H9 (cell line): ENCODE measurements at regions not wholly inside any gene's neighbourhood (a gene's known extent, or its start where the extent isn't known, plus 50 kb on each side); places are given as distances from the start of the nearest gene placed in this dataset.
"Not testable (repeated sequence)": the region's sequence is repeated elsewhere in the genome, so short reads cannot be mapped to it uniquely, and the experiment has no call there.

Experiments
- DNase-seq: peaks from one replicate; pipeline ENCODE4 v3.0.0-alpha.2; 2017
- H2AFZ ChIP-seq: one replicate; pipeline ENCODE4 v1.6.1; 2013; ENCODE audit warnings: mild to moderate bottlenecking, low read length, control low read depth, moderate library complexity
- H2AK5ac ChIP-seq: 2 replicates; pipeline ENCODE4 v1.6.1; 2013; ENCODE audit warnings: low read length, control low read depth, mixed read lengths; ENCODE audit not compliant: insufficient read length
- H2BK120ac ChIP-seq: one replicate; pipeline ENCODE4 v1.6.1; 2013; ENCODE audit warnings: low read depth, mild to moderate bottlenecking, low read length, control low read depth, inconsistent platforms; ENCODE audit not compliant: poor library complexity, severe bottlenecking
- H2BK12ac ChIP-seq: 2 replicates; pipeline ENCODE4 v1.6.1; 2013; ENCODE audit warnings: low read length, control low read depth, mixed read lengths, low read depth; ENCODE audit not compliant: insufficient read length
- H2BK15ac ChIP-seq: 2 replicates; pipeline ENCODE4 v1.6.1; 2013; ENCODE audit warnings: low read depth, low read length, control low read depth
- H2BK20ac ChIP-seq: one replicate; pipeline ENCODE4 v1.6.1; 2013; ENCODE audit warnings: low read depth, mild to moderate bottlenecking, low read length, control low read depth, inconsistent platforms; ENCODE audit not compliant: poor library complexity, severe bottlenecking
- H2BK5ac ChIP-seq: 2 replicates; pipeline ENCODE4 v1.6.1; 2013; ENCODE audit warnings: low read length, control low read depth, mixed read lengths; ENCODE audit not compliant: insufficient read length
- H3K14ac ChIP-seq: 2 replicates; pipeline ENCODE4 v1.6.1; 2013; ENCODE audit warnings: low read length, control low read depth; ENCODE audit not compliant: insufficient read depth
- H3K18ac ChIP-seq: 2 replicates; pipeline ENCODE4 v1.6.1; 2013; ENCODE audit warnings: low read depth, mild to moderate bottlenecking, mixed read lengths, low read length, control low read depth; ENCODE audit not compliant: insufficient read length
- H3K23ac ChIP-seq: 2 replicates; pipeline ENCODE4 v1.6.1; 2013; ENCODE audit warnings: low read length, control low read depth, mixed read lengths, low read depth; ENCODE audit not compliant: insufficient read length
- H3K23me2 ChIP-seq: 2 replicates; pipeline ENCODE4 v1.6.1; 2013; ENCODE audit warnings: low read depth, mild to moderate bottlenecking, mixed read lengths, low read length, control low read depth; ENCODE audit not compliant: insufficient read length, poor library complexity, severe bottlenecking
- H3K27ac ChIP-seq: 2 replicates; pipeline ENCODE4 v1.5.1; 2013; ENCODE audit warnings: low read length, control low read depth, mixed read lengths, low read depth; ENCODE audit not compliant: insufficient read length
- H3K27me3 ChIP-seq: 2 replicates; pipeline ENCODE4 v1.6.1; 2013; ENCODE audit warnings: low read length, control low read depth, inconsistent platforms; ENCODE audit not compliant: insufficient read depth
- H3K4ac ChIP-seq: 2 replicates; pipeline ENCODE4 v1.6.1; 2013; ENCODE audit warnings: low read depth, mild to moderate bottlenecking, control low read depth, inconsistent platforms, low read length, moderate library complexity
- H3K4me1 ChIP-seq: 2 replicates; pipeline ENCODE4 v1.6.1; 2013; ENCODE audit warnings: low read length, control low read depth, inconsistent platforms; ENCODE audit not compliant: insufficient read depth
- H3K4me2 ChIP-seq: 2 replicates; pipeline ENCODE4 v1.6.1; 2013; ENCODE audit warnings: low read length, control low read depth, mixed read lengths; ENCODE audit not compliant: insufficient read length, insufficient read depth
- H3K56ac ChIP-seq: 2 replicates; pipeline ENCODE4 v1.6.1; 2013; ENCODE audit warnings: low read depth, mild to moderate bottlenecking, mixed read lengths, low read length, control low read depth; ENCODE audit not compliant: insufficient read length
- H3K79me1 ChIP-seq: 2 replicates; pipeline ENCODE4 v1.6.1; 2013; ENCODE audit warnings: low read depth, mild to moderate bottlenecking, moderate library complexity, low read length, control low read depth, inconsistent platforms; ENCODE audit not compliant: insufficient read depth, poor library complexity, severe bottlenecking
- H3K79me2 ChIP-seq: 2 replicates; pipeline ENCODE4 v1.6.1; 2013; ENCODE audit warnings: low read length, control low read depth, inconsistent platforms; ENCODE audit not compliant: insufficient read depth
- H3K9ac ChIP-seq: 2 replicates; pipeline ENCODE4 v1.6.1; 2013; ENCODE audit warnings: low read length, control low read depth, mixed read lengths; ENCODE audit not compliant: insufficient read length; ENCODE audit errors: extremely low read depth
- H3K9me3 ChIP-seq: one replicate; pipeline ENCODE4 v1.6.1; 2013; ENCODE audit warnings: low read depth, low read length, inconsistent platforms; ENCODE audit not compliant: control insufficient read depth
- H3T11ph ChIP-seq: one replicate; pipeline ENCODE4 v1.6.1; 2013; ENCODE audit warnings: mild to moderate bottlenecking, low read length, control low read depth, inconsistent platforms
- H4K20me1 ChIP-seq: one replicate; pipeline ENCODE4 v1.6.1; 2013; ENCODE audit not compliant: control insufficient read depth, insufficient read length, insufficient read depth
- H4K5ac ChIP-seq: 2 replicates; pipeline ENCODE4 v1.6.1; 2013; ENCODE audit warnings: low read depth, mild to moderate bottlenecking, mixed read lengths, low read length, control low read depth; ENCODE audit not compliant: insufficient read length
- H4K8ac ChIP-seq: replicated peaks from 2 replicates; pipeline ENCODE4 v1.6.1; 2013; ENCODE audit warnings: low read length, control low read depth, mixed read lengths, low read depth; ENCODE audit not compliant: insufficient read length
- H4K91ac ChIP-seq: 2 replicates; pipeline ENCODE4 v1.6.1; 2013; ENCODE audit warnings: low read depth, mild to moderate bottlenecking, moderate library complexity, mixed read lengths, low read length, control low read depth; ENCODE audit not compliant: insufficient read length
- H3K27ac Mint-ChIP-seq, 3 experiments: 2 replicates in 2 of 3; 3 replicates in 1 of 3; pipeline ENCODE4 v1.8.0; 2020 to 2021; ENCODE audit warnings: mixed read lengths in 3 of 3, mild to moderate bottlenecking in 1 of 3, moderate library complexity in 1 of 3
- H3K27me3 Mint-ChIP-seq: 2 replicates; pipeline ENCODE4 v1.8.0; 2021; ENCODE audit warnings: low read depth, mild to moderate bottlenecking, moderate library complexity, mixed read lengths
- H3K36me3 Mint-ChIP-seq, 3 experiments: 2 replicates in 2 of 3; 3 replicates in 1 of 3; pipeline ENCODE4 v1.8.0; 2020 to 2021; ENCODE audit warnings: low read depth in 3 of 3, mixed read lengths in 3 of 3; ENCODE audit not compliant: insufficient read depth in 1 of 3
- H3K4me1 Mint-ChIP-seq, 2 experiments: 2 replicates each; pipeline ENCODE4 v1.8.0; 2020; ENCODE audit warnings: mixed read lengths in 2 of 2
- H3K4me3 Mint-ChIP-seq, 2 experiments: 2 replicates in 1 of 2; 3 replicates in 1 of 2; pipeline ENCODE4 v1.8.0; 2020 to 2021; ENCODE audit warnings: mild to moderate bottlenecking in 2 of 2, mixed read lengths in 2 of 2, moderate library complexity in 1 of 2
- H3K9me3 Mint-ChIP-seq, 2 experiments: 2 replicates in 1 of 2; 3 replicates in 1 of 2; pipeline ENCODE4 v1.8.0; 2020; ENCODE audit warnings: mild to moderate bottlenecking in 2 of 2, mixed read lengths in 2 of 2, moderate library complexity in 1 of 2
- CTCF ChIP-seq: fragments of 200-600 bp; sonication (generic); conservative IDR thresholded peaks from 3 replicates; pipeline ENCODE4 v1.8.0; 2021; ENCODE audit warnings: antibody characterized with exemption, mild to moderate bottlenecking
- WGBS: extraction: QIAGEN DNeasy Blood & Tissue Kit; methylation state at CpG from one replicate; pipeline ENCODE4 v1.1.7; 2013; ENCODE audit warnings: missing lambda C conversion rate, low lambda C conversion rate, mixed read lengths; ENCODE audit not compliant: insufficient read length; ENCODE audit errors: extremely low coverage; 5-methylcytosine and 5-hydroxymethylcytosine counted together

GRCh38 chr10:118961436-118961835, 68.1 kb upstream of the NANOS1 start:
- Histone ChIP-seq H3K23ac (no peak overlapping the region), H3K14ac (no peak overlapping the region), H4K20me1 (no peaks in the 10 kb centered on the region), H3K18ac (no peak overlapping the region), H3K4me2 (no peak overlapping the region), H3K79me1 (no peaks in the 10 kb centered on the region), H3K56ac (no peak overlapping the region), H2AFZ (no peak overlapping the region), H4K5ac (no peak overlapping the region), H3K4ac (no peak overlapping the region), H3K9ac (no peak overlapping the region), H3K23me2 (no peaks in the 10 kb centered on the region), H2BK5ac (no peak overlapping the region), H2BK12ac (no peak overlapping the region), H3K79me2 (no peaks in the 10 kb centered on the region), H2BK15ac (no peak overlapping the region), H2BK120ac (no peak overlapping the region), H3K9me3 (no peaks in the 10 kb centered on the region), H3T11ph (no peak overlapping the region), H2AK5ac (no peak overlapping the region), H2BK20ac (no peak overlapping the region), H3K27me3 (no peaks in the 10 kb centered on the region), H4K91ac (no peak overlapping the region), H3K4me1 (no peaks in the 10 kb centered on the region), H3K27ac (no peak overlapping the region), H4K8ac (no peak overlapping the region)
- H3K4me3 Mint-ChIP-seq = no peak overlapping the region
- peak overlapping the region in 1 of 3 experiments; percentile 37; a peak in 1 of 7 replicates for H3K27ac Mint-ChIP-seq
- no peaks in the 10 kb centered on the region; a peak in 1 of 5 replicates for H3K9me3 Mint-ChIP-seq
- no CpG with 5 or more reads among the region's 7 CpGs for WGBS
- peak; percentile 16 for DNase-seq
- TF ChIP-seq CTCF = no peak
- peaks cover 10 to 14% of the 10 kb centered on the region in 2 experiments for H3K4me1 Mint-ChIP-seq
- no peaks in the 10 kb centered on the region for H3K27me3 Mint-ChIP-seq
- no peaks in the 10 kb centered on the region for H3K36me3 Mint-ChIP-seq

- not testable (repeated sequence) for H4K20me1 ChIP-seq, H3K4ac ChIP-seq, H4K8ac ChIP-seq, H3K4me1 ChIP-seq, H3K14ac ChIP-seq, H3K27ac ChIP-seq, H4K91ac ChIP-seq, H2BK20ac ChIP-seq, H3K4me3 Mint-ChIP-seq, H2BK5ac ChIP-seq, H3K4me2 ChIP-seq, H2BK12ac ChIP-seq, H3K18ac ChIP-seq, H3K9me3 Mint-ChIP-seq, H3K9ac ChIP-seq, H3K23me2 ChIP-seq, H3T11ph ChIP-seq, H3K27ac Mint-ChIP-seq, H4K5ac ChIP-seq, H3K79me2 ChIP-seq, H2AK5ac ChIP-seq, H2BK15ac ChIP-seq, H3K36me3 Mint-ChIP-seq, H2AFZ ChIP-seq, H3K23ac ChIP-seq, H3K56ac ChIP-seq, H3K79me1 ChIP-seq, H3K27me3 ChIP-seq, H2BK120ac ChIP-seq, H3K27me3 Mint-ChIP-seq, H3K9me3 ChIP-seq
- no CpG with 5 or more reads among the region's 7 CpGs for WGBS
- peak; percentile 14 for DNase-seq
- peaks cover 10 to 14% of the 10 kb centered on the region in 2 experiments for H3K4me1 Mint-ChIP-seq
Measured at GRCh38 chr10:118962331-118962868, 67.1 kb upstream of the NANOS1 start.
